ENCODE measurements at regions not wholly inside any gene's neighbourhood (a gene's known extent, or its start where the extent isn't known, plus 50 kb on each side); places are given as distances from the start of the nearest gene placed in this dataset.

- H3K9me2 ChIP-seq: no peaks in the 10 kb centered on the region
- DNase-seq: no peak
- no peak overlapping the region for H3K4me3 ChIP-seq (ENCODE audit: low read depth in 2 of 2, low read length in 1 of 2)
- H3K9me3 ChIP-seq: no peaks in the 10 kb centered on the region
- H4K20me1 ChIP-seq (ENCODE audit: insufficient read depth): no peaks in the 10 kb centered on the region
- no peak overlapping the region for H2AFZ ChIP-seq (ENCODE audit: low read depth)
- H3K79me2 ChIP-seq (ENCODE audit: insufficient read depth): no peaks in the 10 kb centered on the region
- TF ChIP-seq SIN3A (IDR thresholded peaks at IDR 0.05; ENCODE audit: borderline replicate concordance, low read depth, low read length) (no peak), JUND (IDR thresholded peaks at IDR 0.05) (no peak), RXRA (IDR thresholded peaks at IDR 0.05; ENCODE audit: borderline replicate concordance, low read depth) (no peak), REST (IDR thresholded peaks at IDR 0.05; ENCODE audit: low read depth, low read length) (no peak), TEAD4 (IDR thresholded peaks at IDR 0.05; ENCODE audit: borderline replicate concordance, insufficient read depth) (no peak), FOXM1 (IDR thresholded peaks at IDR 0.05; ENCODE audit: low read depth) (no peak), MAX (IDR thresholded peaks at IDR 0.05; ENCODE audit: low read depth) (no peak), EZH2phosphoT487 (IDR thresholded peaks at IDR 0.05; ENCODE audit: borderline replicate concordance, low read depth) (no peak), MXI1 (IDR thresholded peaks at IDR 0.05; ENCODE audit: low read depth, low read length) (no peak), RCOR1 (IDR thresholded peaks at IDR 0.05; ENCODE audit: low read length) (no peak), TAF1 (IDR thresholded peaks at IDR 0.05; ENCODE audit: borderline replicate concordance, low read depth, low read length) (no peak), SMC3 (IDR thresholded peaks at IDR 0.05; ENCODE audit: low read depth, low read length) (no peak), TCF12 (IDR thresholded peaks at IDR 0.05) (no peak), ELF1 (IDR thresholded peaks at IDR 0.05) (no peak), IRF3 (IDR thresholded peaks at IDR 0.05; ENCODE audit: low read depth, low read length) (no peak), FOSL2 (IDR thresholded peaks at IDR 0.05; ENCODE audit: borderline replicate concordance, low read depth) (no peak), ZBTB33 (IDR thresholded peaks at IDR 0.05; ENCODE audit: borderline replicate concordance, low read depth) (no peak), EP300 (IDR thresholded peaks at IDR 0.05; ENCODE audit: borderline replicate concordance in 1 of 2, low read depth in 1 of 2, low read length in 1 of 2) (no peak)
- TF ChIP-seq, protein P1, sequence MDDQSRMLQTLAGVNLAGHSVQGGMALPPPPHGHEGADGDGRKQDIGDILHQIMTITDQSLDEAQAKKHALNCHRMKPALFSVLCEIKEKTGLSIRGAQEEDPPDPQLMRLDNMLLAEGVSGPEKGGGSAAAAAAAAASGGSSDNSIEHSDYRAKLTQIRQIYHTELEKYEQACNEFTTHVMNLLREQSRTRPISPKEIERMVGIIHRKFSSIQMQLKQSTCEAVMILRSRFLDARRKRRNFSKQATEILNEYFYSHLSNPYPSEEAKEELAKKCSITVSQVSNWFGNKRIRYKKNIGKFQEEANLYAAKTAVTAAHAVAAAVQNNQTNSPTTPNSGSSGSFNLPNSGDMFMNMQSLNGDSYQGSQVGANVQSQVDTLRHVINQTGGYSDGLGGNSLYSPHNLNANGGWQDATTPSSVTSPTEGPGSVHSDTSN (IDR thresholded peaks at IDR 0.05): no peak
- H3K9ac ChIP-seq: no peak overlapping the region
- H3K27me3 ChIP-seq (ENCODE audit: insufficient read depth): no peaks in the 10 kb centered on the region
- ChIA-PET CTCF (no interaction called here), POLR2A (no interaction called here)
- no peak overlapping the region for H3K4me2 ChIP-seq
- no peaks in the 10 kb centered on the region for H3K4me1 ChIP-seq (ENCODE audit: control insufficient read depth in 1 of 2, insufficient read depth in 2 of 2, low read depth in 1 of 2, low read length in 1 of 2)
- no peak overlapping the region for H3K27ac ChIP-seq (ENCODE audit: low read depth in 2 of 2, low read length in 1 of 2)
- no peaks in the 10 kb centered on the region for H3F3A ChIP-seq (replicated peaks; ENCODE audit: insufficient read depth)
- no peaks in the 10 kb centered on the region for H3K36me3 ChIP-seq (replicated peaks in 1 of 2; ENCODE audit: control insufficient read depth in 1 of 2, insufficient read depth in 2 of 2, low read length in 1 of 2)
Measured at GRCh38 chr3:70640481-70640880, 328.0 kb upstream of the MDFIC2 start.
